Esophagus muscularis mucosa (tissue), 3 donors: ENCODE measurements at regions not wholly inside any gene's neighbourhood (a gene's known extent, or its start where the extent isn't known, plus 50 kb on each side); places are given as distances from the start of the nearest gene placed in this dataset.
"Not testable (repeated sequence)": the region's sequence is repeated elsewhere in the genome, so short reads cannot be mapped to it uniquely, and the experiment has no call there.

ENCODE experiments used
- POLR2A ChIP-seq: fragments of 450-650 bp; IDR thresholded peaks from one replicate; pipeline ENCODE4 v1.6.1; 2017; ENCODE audit warnings: antibody characterized with exemption, moderate library complexity, mild to moderate bottlenecking, low read depth
- TF ChIP-seq, protein P1 (sequence below), 3 experiments: fragments of 200-600 bp in 2 of 3; fragments of 450-650 bp in 1 of 3; sonication (generic) in 2 of 3; IDR thresholded peaks; one replicate each; pipeline ENCODE4 v1.5.1; 2017 to 2019; ENCODE audit warnings: antibody characterized with exemption in 3 of 3, mild to moderate bottlenecking in 2 of 3, moderate library complexity in 1 of 3

DNA sequence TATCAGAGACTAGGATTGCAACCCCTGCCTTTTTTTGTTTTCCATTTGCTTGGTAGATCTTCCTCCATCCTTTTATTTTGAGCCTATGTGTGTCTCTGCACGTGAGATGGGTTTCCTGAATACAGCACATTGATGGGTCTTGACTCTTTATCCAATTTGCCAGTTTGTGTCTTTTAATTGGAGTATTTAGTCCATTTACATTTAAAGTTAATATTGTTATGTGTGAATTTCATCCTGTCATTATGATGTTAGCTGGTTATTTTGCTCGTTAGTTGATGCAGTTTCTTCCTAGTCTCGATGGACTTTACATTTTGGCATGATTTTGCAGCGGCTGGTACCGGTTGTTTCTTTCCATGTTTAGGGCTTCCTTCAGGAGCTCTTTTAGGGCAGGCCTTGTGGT lies 99.2 kb upstream of the CNTNAP2 start:
- TF ChIP-seq, protein P1, sequence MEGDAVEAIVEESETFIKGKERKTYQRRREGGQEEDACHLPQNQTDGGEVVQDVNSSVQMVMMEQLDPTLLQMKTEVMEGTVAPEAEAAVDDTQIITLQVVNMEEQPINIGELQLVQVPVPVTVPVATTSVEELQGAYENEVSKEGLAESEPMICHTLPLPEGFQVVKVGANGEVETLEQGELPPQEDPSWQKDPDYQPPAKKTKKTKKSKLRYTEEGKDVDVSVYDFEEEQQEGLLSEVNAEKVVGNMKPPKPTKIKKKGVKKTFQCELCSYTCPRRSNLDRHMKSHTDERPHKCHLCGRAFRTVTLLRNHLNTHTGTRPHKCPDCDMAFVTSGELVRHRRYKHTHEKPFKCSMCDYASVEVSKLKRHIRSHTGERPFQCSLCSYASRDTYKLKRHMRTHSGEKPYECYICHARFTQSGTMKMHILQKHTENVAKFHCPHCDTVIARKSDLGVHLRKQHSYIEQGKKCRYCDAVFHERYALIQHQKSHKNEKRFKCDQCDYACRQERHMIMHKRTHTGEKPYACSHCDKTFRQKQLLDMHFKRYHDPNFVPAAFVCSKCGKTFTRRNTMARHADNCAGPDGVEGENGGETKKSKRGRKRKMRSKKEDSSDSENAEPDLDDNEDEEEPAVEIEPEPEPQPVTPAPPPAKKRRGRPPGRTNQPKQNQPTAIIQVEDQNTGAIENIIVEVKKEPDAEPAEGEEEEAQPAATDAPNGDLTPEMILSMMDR (IDR thresholded peaks at IDR 0.05), result not testable (repeated sequence)
- not testable (repeated sequence) for TF ChIP-seq POLR2A
